Right atrium auricular region (tissue), 2 donors: ENCODE measurements at regions not wholly inside any gene's neighbourhood (a gene's known extent, or its start where the extent isn't known, plus 50 kb on each side); places are given as distances from the start of the nearest gene placed in this dataset.

ENCODE experiments used
- DNase-seq: peaks from one replicate; pipeline ENCODE4 v3.0.0-alpha.2; 2019; ENCODE audit warnings: low spot score
- H3K27ac ChIP-seq, 2 donors: fragments of 200-600 bp; sonication (generic); 1 replicate in 1 of 2; 2 replicates in 1 of 2; pipeline ENCODE4 v1.5.1; 2016 to 2019
- H3K27me3 ChIP-seq, 2 donors: fragments of 200-600 bp; sonication (generic); one replicate each; pipeline versions ENCODE4 v1.5.1 to v1.6.0; 2017 to 2019
- H3K36me3 ChIP-seq: fragments of 200-600 bp; sonication (generic); one replicate; pipeline ENCODE4 v1.5.1; 2016
- H3K4me1 ChIP-seq, 2 donors: fragments of 200-600 bp; sonication (generic); one replicate each; pipeline versions ENCODE4 v1.5.1 to v1.6.0; 2017 to 2019
- H3K4me3 ChIP-seq, 2 donors: fragments of 200-600 bp; sonication (generic); 1 replicate in 1 of 2; 2 replicates in 1 of 2; pipeline ENCODE4 v1.5.1; 2017 to 2019; ENCODE audit warnings: mild to moderate bottlenecking in 1 of 2, moderate library complexity in 1 of 2
- H3K9me3 ChIP-seq, 2 donors: fragments of 200-600 bp; sonication (generic); one replicate each; pipeline ENCODE4 v1.5.1; 2019
- CTCF ChIP-seq, 2 donors: fragments of 200-600 bp; sonication (generic); IDR thresholded peaks; one replicate each; pipeline ENCODE4 v1.5.1; 2019; ENCODE audit warnings: antibody characterized with exemption in 2 of 2

- no peak for DNase-seq
- H3K36me3 ChIP-seq: no peaks in the 10 kb centered on the region
- no peaks in the 10 kb centered on the region for H3K9me3 ChIP-seq
- H3K4me3 ChIP-seq: no peak overlapping the region
- no peaks in the 10 kb centered on the region for H3K4me1 ChIP-seq
- no peak for TF ChIP-seq CTCF (IDR thresholded peaks at IDR 0.05)
- H3K27me3 ChIP-seq: no peaks in the 10 kb centered on the region
- no peak overlapping the region for H3K27ac ChIP-seq
Observed at GRCh38 chr4:19752599-19752998, 499.1 kb upstream of the SLIT2 start.

GRCh38 chr4:19748519-19749479 lies 502.9 kb upstream of the SLIT2 start:
- no peak for TF ChIP-seq CTCF (IDR thresholded peaks at IDR 0.05)
- Histone ChIP-seq H3K36me3 (no peaks in the 10 kb centered on the region), H3K27ac (peak overlapping the region in 1 of 2 donors; percentile 18), H3K4me1 (no peaks in the 10 kb centered on the region), H3K4me3 (no peak overlapping the region), H3K27me3 (no peaks in the 10 kb centered on the region), H3K9me3 (no peaks in the 10 kb centered on the region)
- peak; percentile 65 for DNase-seq

- Histone ChIP-seq H3K4me1 (no peaks in the 10 kb centered on the region), H3K4me3 (no peak overlapping the region), H3K9me3 (no peaks in the 10 kb centered on the region), H3K27ac (no peak overlapping the region), H3K27me3 (no peaks in the 10 kb centered on the region), H3K36me3 (no peaks in the 10 kb centered on the region)
- no peak for DNase-seq
- TF ChIP-seq CTCF (IDR thresholded peaks at IDR 0.05): no peak
Observed at GRCh38 chr4:19746377-19746776, 505.3 kb upstream of the SLIT2 start.

GRCh38 chr4:19743115-19743638 lies 508.5 kb upstream of the SLIT2 start:
- DNase-seq: no peak
- no peaks in the 10 kb centered on the region for H3K4me1 ChIP-seq
- no peak for TF ChIP-seq CTCF (IDR thresholded peaks at IDR 0.05)
- H3K27ac ChIP-seq: no peak overlapping the region
- no peaks in the 10 kb centered on the region for H3K27me3 ChIP-seq
- H3K9me3 ChIP-seq: no peaks in the 10 kb centered on the region
- no peaks in the 10 kb centered on the region for H3K36me3 ChIP-seq
- no peak overlapping the region for H3K4me3 ChIP-seq

- H3K36me3 ChIP-seq: no peaks in the 10 kb centered on the region
Observed at GRCh38 chr4:19739101-19739651, 512.5 kb upstream of the SLIT2 start.

More at GRCh38 chr4:19739101-19739651, 512.5 kb upstream of the SLIT2 start:
- Histone ChIP-seq H3K27me3 (no peaks in the 10 kb centered on the region), H3K4me3 (no peak overlapping the region), H3K27ac (no peak overlapping the region), H3K4me1 (no peaks in the 10 kb centered on the region), H3K9me3 (no peaks in the 10 kb centered on the region)
- no peak for TF ChIP-seq CTCF (IDR thresholded peaks at IDR 0.05)
- DNase-seq: no peak
